H9 (cell line): ENCODE measurements at regions not wholly inside any gene's neighbourhood (a gene's known extent, or its start where the extent isn't known, plus 50 kb on each side); places are given as distances from the start of the nearest gene placed in this dataset.

Experiments
- DNase-seq: peaks from one replicate; pipeline ENCODE4 v3.0.0-alpha.2; 2017
- H2AFZ ChIP-seq: one replicate; pipeline ENCODE4 v1.6.1; 2013; ENCODE audit warnings: mild to moderate bottlenecking, low read length, control low read depth, moderate library complexity
- H2AK5ac ChIP-seq: 2 replicates; pipeline ENCODE4 v1.6.1; 2013; ENCODE audit warnings: low read length, control low read depth, mixed read lengths; ENCODE audit not compliant: insufficient read length
- H2BK120ac ChIP-seq: one replicate; pipeline ENCODE4 v1.6.1; 2013; ENCODE audit warnings: low read depth, mild to moderate bottlenecking, low read length, control low read depth, inconsistent platforms; ENCODE audit not compliant: poor library complexity, severe bottlenecking
- H2BK12ac ChIP-seq: 2 replicates; pipeline ENCODE4 v1.6.1; 2013; ENCODE audit warnings: low read length, control low read depth, mixed read lengths, low read depth; ENCODE audit not compliant: insufficient read length
- H2BK15ac ChIP-seq: 2 replicates; pipeline ENCODE4 v1.6.1; 2013; ENCODE audit warnings: low read depth, low read length, control low read depth
- H2BK20ac ChIP-seq: one replicate; pipeline ENCODE4 v1.6.1; 2013; ENCODE audit warnings: low read depth, mild to moderate bottlenecking, low read length, control low read depth, inconsistent platforms; ENCODE audit not compliant: poor library complexity, severe bottlenecking
- H2BK5ac ChIP-seq: 2 replicates; pipeline ENCODE4 v1.6.1; 2013; ENCODE audit warnings: low read length, control low read depth, mixed read lengths; ENCODE audit not compliant: insufficient read length
- H3K14ac ChIP-seq: 2 replicates; pipeline ENCODE4 v1.6.1; 2013; ENCODE audit warnings: low read length, control low read depth; ENCODE audit not compliant: insufficient read depth
- H3K18ac ChIP-seq: 2 replicates; pipeline ENCODE4 v1.6.1; 2013; ENCODE audit warnings: low read depth, mild to moderate bottlenecking, mixed read lengths, low read length, control low read depth; ENCODE audit not compliant: insufficient read length
- H3K23ac ChIP-seq: 2 replicates; pipeline ENCODE4 v1.6.1; 2013; ENCODE audit warnings: low read length, control low read depth, mixed read lengths, low read depth; ENCODE audit not compliant: insufficient read length
- H3K23me2 ChIP-seq: 2 replicates; pipeline ENCODE4 v1.6.1; 2013; ENCODE audit warnings: low read depth, mild to moderate bottlenecking, mixed read lengths, low read length, control low read depth; ENCODE audit not compliant: insufficient read length, poor library complexity, severe bottlenecking
- H3K27ac ChIP-seq: 2 replicates; pipeline ENCODE4 v1.5.1; 2013; ENCODE audit warnings: low read length, control low read depth, mixed read lengths, low read depth; ENCODE audit not compliant: insufficient read length
- H3K27me3 ChIP-seq: 2 replicates; pipeline ENCODE4 v1.6.1; 2013; ENCODE audit warnings: low read length, control low read depth, inconsistent platforms; ENCODE audit not compliant: insufficient read depth
- H3K4ac ChIP-seq: 2 replicates; pipeline ENCODE4 v1.6.1; 2013; ENCODE audit warnings: low read depth, mild to moderate bottlenecking, control low read depth, inconsistent platforms, low read length, moderate library complexity
- H3K4me1 ChIP-seq: 2 replicates; pipeline ENCODE4 v1.6.1; 2013; ENCODE audit warnings: low read length, control low read depth, inconsistent platforms; ENCODE audit not compliant: insufficient read depth
- H3K4me2 ChIP-seq: 2 replicates; pipeline ENCODE4 v1.6.1; 2013; ENCODE audit warnings: low read length, control low read depth, mixed read lengths; ENCODE audit not compliant: insufficient read length, insufficient read depth
- H3K56ac ChIP-seq: 2 replicates; pipeline ENCODE4 v1.6.1; 2013; ENCODE audit warnings: low read depth, mild to moderate bottlenecking, mixed read lengths, low read length, control low read depth; ENCODE audit not compliant: insufficient read length
- H3K79me1 ChIP-seq: 2 replicates; pipeline ENCODE4 v1.6.1; 2013; ENCODE audit warnings: low read depth, mild to moderate bottlenecking, moderate library complexity, low read length, control low read depth, inconsistent platforms; ENCODE audit not compliant: insufficient read depth, poor library complexity, severe bottlenecking
- H3K79me2 ChIP-seq: 2 replicates; pipeline ENCODE4 v1.6.1; 2013; ENCODE audit warnings: low read length, control low read depth, inconsistent platforms; ENCODE audit not compliant: insufficient read depth
- H3K9ac ChIP-seq: 2 replicates; pipeline ENCODE4 v1.6.1; 2013; ENCODE audit warnings: low read length, control low read depth, mixed read lengths; ENCODE audit not compliant: insufficient read length; ENCODE audit errors: extremely low read depth
- H3K9me3 ChIP-seq: one replicate; pipeline ENCODE4 v1.6.1; 2013; ENCODE audit warnings: low read depth, low read length, inconsistent platforms; ENCODE audit not compliant: control insufficient read depth
- H3T11ph ChIP-seq: one replicate; pipeline ENCODE4 v1.6.1; 2013; ENCODE audit warnings: mild to moderate bottlenecking, low read length, control low read depth, inconsistent platforms
- H4K20me1 ChIP-seq: one replicate; pipeline ENCODE4 v1.6.1; 2013; ENCODE audit not compliant: control insufficient read depth, insufficient read length, insufficient read depth
- H4K5ac ChIP-seq: 2 replicates; pipeline ENCODE4 v1.6.1; 2013; ENCODE audit warnings: low read depth, mild to moderate bottlenecking, mixed read lengths, low read length, control low read depth; ENCODE audit not compliant: insufficient read length
- H4K8ac ChIP-seq: replicated peaks from 2 replicates; pipeline ENCODE4 v1.6.1; 2013; ENCODE audit warnings: low read length, control low read depth, mixed read lengths, low read depth; ENCODE audit not compliant: insufficient read length
- H4K91ac ChIP-seq: 2 replicates; pipeline ENCODE4 v1.6.1; 2013; ENCODE audit warnings: low read depth, mild to moderate bottlenecking, moderate library complexity, mixed read lengths, low read length, control low read depth; ENCODE audit not compliant: insufficient read length
- H3K27ac Mint-ChIP-seq, 3 experiments: 2 replicates in 2 of 3; 3 replicates in 1 of 3; pipeline ENCODE4 v1.8.0; 2020 to 2021; ENCODE audit warnings: mixed read lengths in 3 of 3, mild to moderate bottlenecking in 1 of 3, moderate library complexity in 1 of 3
- H3K27me3 Mint-ChIP-seq: 2 replicates; pipeline ENCODE4 v1.8.0; 2021; ENCODE audit warnings: low read depth, mild to moderate bottlenecking, moderate library complexity, mixed read lengths
- H3K36me3 Mint-ChIP-seq, 3 experiments: 2 replicates in 2 of 3; 3 replicates in 1 of 3; pipeline ENCODE4 v1.8.0; 2020 to 2021; ENCODE audit warnings: low read depth in 3 of 3, mixed read lengths in 3 of 3; ENCODE audit not compliant: insufficient read depth in 1 of 3
- H3K4me1 Mint-ChIP-seq, 2 experiments: 2 replicates each; pipeline ENCODE4 v1.8.0; 2020; ENCODE audit warnings: mixed read lengths in 2 of 2
- H3K4me3 Mint-ChIP-seq, 2 experiments: 2 replicates in 1 of 2; 3 replicates in 1 of 2; pipeline ENCODE4 v1.8.0; 2020 to 2021; ENCODE audit warnings: mild to moderate bottlenecking in 2 of 2, mixed read lengths in 2 of 2, moderate library complexity in 1 of 2
- H3K9me3 Mint-ChIP-seq, 2 experiments: 2 replicates in 1 of 2; 3 replicates in 1 of 2; pipeline ENCODE4 v1.8.0; 2020; ENCODE audit warnings: mild to moderate bottlenecking in 2 of 2, mixed read lengths in 2 of 2, moderate library complexity in 1 of 2
- WGBS: extraction: QIAGEN DNeasy Blood & Tissue Kit; methylation state at CpG from one replicate; pipeline ENCODE4 v1.1.7; 2013; ENCODE audit warnings: missing lambda C conversion rate, low lambda C conversion rate, mixed read lengths; ENCODE audit not compliant: insufficient read length; ENCODE audit errors: extremely low coverage; 5-methylcytosine and 5-hydroxymethylcytosine counted together
- TF ChIP-seq, protein P1 (sequence below): fragments of 200-600 bp; sonication (generic); conservative IDR thresholded peaks from 3 replicates; pipeline ENCODE4 v1.8.0; 2021; ENCODE audit warnings: antibody characterized with exemption, mild to moderate bottlenecking

DNA sequence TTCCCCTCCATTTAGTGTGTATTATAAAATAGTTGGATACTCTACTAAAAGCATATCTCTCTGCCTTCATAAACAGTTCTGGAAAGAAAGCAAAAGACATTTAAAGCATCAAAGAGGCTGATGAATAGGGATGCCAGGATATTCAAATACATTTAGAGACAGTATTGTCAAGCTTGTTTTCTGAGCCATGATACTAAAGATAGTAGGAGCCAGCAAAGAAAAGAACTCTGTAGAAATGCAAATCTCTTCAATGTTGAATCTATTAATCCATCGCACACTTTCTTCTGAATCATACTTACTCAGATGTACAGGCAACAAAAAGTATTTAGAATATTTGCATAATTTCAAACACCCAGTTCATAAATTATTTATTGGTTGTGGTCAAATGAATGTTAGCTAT lies 207.1 kb upstream of the MEF2C start:
- Histone ChIP-seq H3T11ph (no peak overlapping the region), H4K91ac (no peak overlapping the region), H2AFZ (no peak overlapping the region)

More for the DNA sequence above, 207.1 kb upstream of the MEF2C start:
- Histone ChIP-seq H4K8ac (no peak overlapping the region), H3K4ac (no peak overlapping the region), H3K79me1 (no peaks in the 10 kb centered on the region), H2BK120ac (no peak overlapping the region), H3K27me3 (no peaks in the 10 kb centered on the region), H2BK20ac (no peak overlapping the region), H3K9me3 (no peaks in the 10 kb centered on the region), H2BK5ac (no peak overlapping the region), H2AK5ac (no peak overlapping the region), H4K5ac (no peak overlapping the region), H3K18ac (no peak overlapping the region), H3K56ac (no peak overlapping the region), H3K14ac (no peak overlapping the region), H3K23me2 (no peaks in the 10 kb centered on the region), H3K27ac (no peak overlapping the region), H3K4me2 (no peak overlapping the region), H3K79me2 (no peaks in the 10 kb centered on the region), H3K9ac (no peak overlapping the region), H4K20me1 (no peaks in the 10 kb centered on the region), H3K4me1 (no peaks in the 10 kb centered on the region), H2BK15ac (no peak overlapping the region), H3K23ac (no peak overlapping the region), H2BK12ac (no peak overlapping the region)
- Mint-ChIP-seq H3K4me3 (no peak overlapping the region), H3K27me3 (no peaks in the 10 kb centered on the region), H3K36me3 (no peaks in the 10 kb centered on the region), H3K27ac (no peak overlapping the region), H3K9me3 (no peaks in the 10 kb centered on the region), H3K4me1 (peaks cover 21% of the 10 kb centered on the region in 2 experiments)
- TF ChIP-seq, protein P1, sequence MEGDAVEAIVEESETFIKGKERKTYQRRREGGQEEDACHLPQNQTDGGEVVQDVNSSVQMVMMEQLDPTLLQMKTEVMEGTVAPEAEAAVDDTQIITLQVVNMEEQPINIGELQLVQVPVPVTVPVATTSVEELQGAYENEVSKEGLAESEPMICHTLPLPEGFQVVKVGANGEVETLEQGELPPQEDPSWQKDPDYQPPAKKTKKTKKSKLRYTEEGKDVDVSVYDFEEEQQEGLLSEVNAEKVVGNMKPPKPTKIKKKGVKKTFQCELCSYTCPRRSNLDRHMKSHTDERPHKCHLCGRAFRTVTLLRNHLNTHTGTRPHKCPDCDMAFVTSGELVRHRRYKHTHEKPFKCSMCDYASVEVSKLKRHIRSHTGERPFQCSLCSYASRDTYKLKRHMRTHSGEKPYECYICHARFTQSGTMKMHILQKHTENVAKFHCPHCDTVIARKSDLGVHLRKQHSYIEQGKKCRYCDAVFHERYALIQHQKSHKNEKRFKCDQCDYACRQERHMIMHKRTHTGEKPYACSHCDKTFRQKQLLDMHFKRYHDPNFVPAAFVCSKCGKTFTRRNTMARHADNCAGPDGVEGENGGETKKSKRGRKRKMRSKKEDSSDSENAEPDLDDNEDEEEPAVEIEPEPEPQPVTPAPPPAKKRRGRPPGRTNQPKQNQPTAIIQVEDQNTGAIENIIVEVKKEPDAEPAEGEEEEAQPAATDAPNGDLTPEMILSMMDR = no peak
- no CpG with 5 or more reads among the region's 1 CpG for WGBS
- no peak for DNase-seq
